ENCODE measurements at regions not wholly inside any gene's neighbourhood (a gene's known extent, or its start where the extent isn't known, plus 50 kb on each side); places are given as distances from the start of the nearest gene placed in this dataset.

DNA sequence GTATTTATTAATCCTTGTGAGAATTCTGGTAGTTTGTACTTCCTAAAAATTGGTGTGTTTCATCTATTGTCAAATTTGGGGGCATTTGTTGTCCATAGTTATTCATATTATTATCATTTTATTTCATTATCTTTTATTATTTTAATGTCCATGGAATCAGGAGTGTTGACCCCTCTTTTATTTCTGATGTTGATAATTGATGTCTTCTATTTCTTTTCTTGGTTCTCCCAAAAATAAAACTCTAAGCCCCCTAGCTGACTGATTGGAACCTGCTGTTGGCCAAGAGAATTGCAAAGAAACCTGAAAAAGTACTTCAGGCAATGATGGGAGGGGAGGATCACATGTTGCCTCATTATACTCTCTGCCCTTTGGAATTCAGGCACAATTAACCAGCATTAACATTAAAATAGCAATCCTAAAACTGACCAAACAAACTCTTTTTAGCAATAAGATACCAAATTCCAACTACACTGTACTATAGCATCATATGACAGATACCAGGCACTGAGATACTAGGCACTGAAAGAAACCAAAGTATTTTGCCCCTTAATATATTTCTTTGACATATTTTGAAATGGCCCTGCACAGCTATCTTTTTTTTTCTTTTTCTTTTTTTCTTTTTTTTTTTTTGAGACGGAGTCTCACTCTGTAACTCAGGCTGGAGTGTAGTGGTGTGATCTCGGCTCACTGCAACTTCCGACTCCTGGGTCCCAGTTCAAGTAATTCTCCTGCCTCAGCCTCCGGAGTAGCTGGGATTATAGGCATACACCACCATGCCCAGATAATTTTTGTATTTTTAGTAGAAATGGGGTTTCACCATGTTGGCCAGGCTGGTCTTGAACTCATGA is 1097.2 kb upstream of the CNTNAP5 start:
- DNase-seq (ENCODE audit: low read depth in 4 of 4, low spot score in 1 of 4), result no peak

DNA sequence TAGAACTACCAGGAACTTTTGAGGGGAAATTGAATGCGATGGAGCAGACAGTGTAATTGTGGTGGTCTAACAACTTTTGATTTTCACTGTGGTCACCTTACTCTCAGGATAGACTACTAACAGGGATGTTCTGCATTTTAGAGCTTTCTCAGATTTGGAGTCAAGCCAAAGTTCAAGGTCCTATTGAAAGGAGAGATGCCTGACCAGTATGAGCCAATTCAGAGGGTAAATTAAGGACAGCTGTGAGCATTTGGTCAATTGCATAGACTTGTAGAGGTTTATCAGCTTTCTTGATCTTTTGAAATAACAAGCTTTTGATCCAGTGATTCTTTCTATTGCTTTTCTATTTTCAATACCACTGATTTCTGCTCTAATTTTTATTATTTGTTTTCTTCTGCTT is 1095.7 kb upstream of the CNTNAP5 start:
- no peak for DNase-seq (ENCODE audit: low read depth in 4 of 4, low spot score in 1 of 4)

DNA sequence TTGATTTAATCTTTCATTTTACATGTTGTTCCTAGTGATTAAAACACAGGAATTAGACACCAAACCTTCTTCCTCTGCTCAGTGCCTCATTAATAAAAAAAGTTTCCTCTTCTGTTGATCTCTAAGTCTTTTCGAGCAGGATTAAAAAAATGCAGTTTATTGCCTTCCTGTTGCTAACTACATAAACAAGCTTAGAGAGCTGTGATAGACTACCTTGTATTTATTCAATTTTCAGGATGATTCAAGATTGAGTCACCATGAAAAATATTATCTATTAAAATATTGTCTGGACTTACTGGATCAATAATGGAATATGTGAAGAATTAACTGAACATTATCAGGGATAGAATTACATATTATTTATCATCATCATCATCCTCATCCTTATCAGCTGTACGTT is 1089.6 kb upstream of the CNTNAP5 start:
- no peak for DNase-seq (ENCODE audit: low read depth in 4 of 4, low spot score in 1 of 4)

- no peak for DNase-seq (ENCODE audit: low read depth in 4 of 4, low spot score in 1 of 4)
Observed at GRCh38 chr2:122939796-122940195, 1085.3 kb upstream of the CNTNAP5 start.

DNA sequence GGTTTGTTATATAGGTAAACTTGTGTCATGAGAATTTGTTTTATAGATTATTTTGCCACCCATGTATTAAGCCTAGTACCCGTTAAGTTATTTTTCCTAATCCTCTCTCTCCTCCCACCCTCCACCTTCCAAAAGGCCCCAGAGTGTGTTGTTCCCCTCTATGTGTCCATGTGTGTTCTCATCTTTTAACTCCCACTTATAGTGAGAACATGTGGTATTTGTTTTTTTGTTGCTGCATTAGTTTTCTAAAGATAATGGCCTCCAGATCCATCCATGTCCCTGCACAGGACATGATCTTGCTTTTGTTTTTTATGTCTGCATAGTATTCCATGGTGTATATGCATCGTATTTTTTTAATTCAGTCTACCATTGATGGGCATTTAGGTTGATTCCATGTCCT is 1075.6 kb upstream of the CNTNAP5 start:
- DNase-seq (ENCODE audit: low read depth in 4 of 4, low spot score in 1 of 4), result no peak

DNA sequence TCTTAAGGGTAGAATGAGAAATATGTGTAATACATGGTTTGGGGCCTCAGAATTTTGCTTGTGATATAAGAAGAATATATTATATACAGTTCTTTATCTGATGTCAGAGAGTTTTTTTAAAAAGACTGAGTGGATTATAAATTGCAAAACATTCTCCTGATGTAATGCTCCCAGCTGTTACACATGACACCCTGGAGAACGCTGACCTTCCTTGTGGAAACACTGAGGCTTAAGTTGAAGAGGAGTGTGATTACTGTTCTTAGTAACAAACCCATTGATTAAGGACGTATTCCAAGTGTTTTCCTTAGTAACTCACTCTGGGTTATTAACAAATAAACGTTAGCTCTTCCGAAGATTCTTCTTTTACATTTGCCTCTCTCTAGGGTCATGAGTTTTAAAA is 1069.3 kb upstream of the CNTNAP5 start:
- no peak for DNase-seq (ENCODE audit: low read depth in 4 of 4, low spot score in 1 of 4)

- DNase-seq (ENCODE audit: low read depth in 4 of 4, low spot score in 1 of 4), result no peak
Observed at GRCh38 chr2:122960759-122961641, 1064.1 kb upstream of the CNTNAP5 start.

DNA sequence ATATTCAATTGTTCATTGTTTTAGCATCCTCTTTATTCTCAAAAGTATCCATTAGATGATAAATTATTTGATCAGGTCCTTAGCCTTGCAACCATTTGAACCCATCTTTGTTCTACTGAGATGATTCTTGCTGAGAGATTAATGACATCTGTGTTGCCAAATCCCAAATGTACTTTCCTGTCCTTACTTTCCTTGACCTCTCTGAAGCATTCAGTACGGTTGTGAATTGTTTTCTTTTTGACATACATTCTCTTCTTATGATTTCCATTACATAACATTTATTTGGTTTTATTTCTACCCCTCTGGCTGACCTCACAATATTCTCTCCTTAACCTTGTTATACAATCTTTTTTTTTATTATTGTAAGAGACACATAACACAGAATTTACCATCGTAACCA is 1058.6 kb upstream of the CNTNAP5 start:
- DNase-seq (ENCODE audit: low read depth in 4 of 4, low spot score in 1 of 4), result no peak

DNA sequence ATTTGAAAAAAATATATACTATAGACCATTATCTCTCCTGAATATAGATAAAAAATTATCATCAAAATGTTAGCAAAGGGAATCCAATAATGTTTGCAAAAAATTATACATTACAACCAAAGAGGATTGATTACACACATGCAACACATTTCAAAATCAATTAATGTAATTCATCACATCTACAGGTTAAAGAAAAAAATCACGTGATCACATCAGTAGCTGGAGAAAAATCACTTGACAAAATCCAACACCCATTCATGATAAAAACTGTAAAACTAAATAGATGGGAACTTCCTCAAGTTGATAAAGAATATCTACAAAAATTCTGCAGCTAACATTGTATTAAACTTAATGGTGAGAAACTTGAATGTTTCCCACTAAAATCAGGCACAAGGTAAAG is 1047.5 kb upstream of the CNTNAP5 start:
- no peak for DNase-seq (ENCODE audit: low read depth in 4 of 4, low spot score in 1 of 4)

DNA sequence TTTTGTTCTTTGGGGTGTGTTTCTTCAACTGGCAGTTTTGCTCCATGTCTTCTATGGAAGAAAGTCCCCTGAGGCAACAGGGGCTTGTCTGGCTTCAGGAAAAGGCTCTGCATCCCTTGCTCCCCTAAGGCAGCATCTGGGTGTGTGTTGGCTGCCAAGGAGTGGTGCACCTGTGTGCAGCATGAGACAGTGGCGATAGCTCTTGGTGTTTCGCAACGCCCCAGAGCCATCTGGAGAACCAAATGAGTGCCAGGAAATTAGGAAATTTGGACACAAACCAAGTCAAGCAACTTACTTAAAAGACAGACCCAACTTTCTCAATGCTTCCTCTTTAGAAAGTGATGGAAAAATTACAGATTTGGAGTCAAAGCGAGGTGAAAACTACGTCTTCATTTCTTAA is 1044.4 kb upstream of the CNTNAP5 start:
- DNase-seq (ENCODE audit: low read depth in 4 of 4, low spot score in 1 of 4), result no peak

GRCh38 chr2:122982936-122983335 is 1042.2 kb upstream of the CNTNAP5 start:
- no peak for DNase-seq (ENCODE audit: low read depth in 4 of 4, low spot score in 1 of 4)

- no peak for DNase-seq (ENCODE audit: low read depth in 4 of 4, low spot score in 1 of 4)
Observed at GRCh38 chr2:122988395-122989221, 1036.5 kb upstream of the CNTNAP5 start.

GRCh38 chr2:122993592-122993991 is 1031.5 kb upstream of the CNTNAP5 start:
- DNase-seq (ENCODE audit: low read depth in 4 of 4, low spot score in 1 of 4), result no peak

DNA sequence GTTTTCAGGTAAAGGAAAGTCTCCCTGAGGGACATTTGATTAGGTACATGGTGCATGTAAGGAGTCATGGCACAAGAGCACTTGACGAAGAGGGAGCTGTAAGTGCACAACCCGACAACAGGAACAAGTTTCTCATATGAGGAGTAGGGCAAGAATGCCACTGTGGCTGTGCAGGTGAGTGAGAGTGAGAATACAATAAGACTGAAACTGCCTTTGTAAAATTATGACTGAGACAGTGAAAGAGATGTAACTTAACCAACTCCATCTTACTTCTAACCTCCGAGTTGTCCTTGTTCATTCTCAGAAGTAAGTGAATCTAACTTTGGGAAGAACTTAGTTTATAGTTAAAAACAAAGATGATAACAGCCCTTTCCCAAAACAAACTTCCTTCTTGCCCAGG is 1025.8 kb upstream of the CNTNAP5 start:
- no peak for DNase-seq (ENCODE audit: low read depth in 4 of 4, low spot score in 1 of 4)

GRCh38 chr2:122999821-123000220 is 1025.3 kb upstream of the CNTNAP5 start:
- DNase-seq (ENCODE audit: low read depth in 4 of 4, low spot score in 1 of 4), result no peak

GRCh38 chr2:123002660-123003248 is 1022.3 kb upstream of the CNTNAP5 start:
- DNase-seq (ENCODE audit: low read depth in 4 of 4, low spot score in 1 of 4), result no peak

DNA sequence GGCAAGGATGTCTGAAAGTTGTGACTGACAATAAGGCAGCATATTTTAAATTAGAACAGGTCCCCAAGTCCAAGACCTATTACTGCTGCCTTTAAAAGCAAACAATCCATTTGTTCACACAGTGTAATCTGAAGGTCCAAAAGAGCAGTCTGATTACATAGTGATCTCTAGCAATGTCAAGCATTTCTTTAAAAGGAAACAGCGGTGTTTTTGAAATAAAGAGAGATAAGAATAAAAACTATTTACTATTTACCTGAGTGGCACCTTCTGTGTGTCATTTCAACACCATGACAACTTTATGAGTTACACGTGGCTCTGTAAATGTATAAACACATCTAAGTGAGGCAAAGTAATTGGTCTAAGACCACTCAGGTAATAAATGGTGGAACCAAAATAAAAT is 1009.9 kb upstream of the CNTNAP5 start:
- no peak for DNase-seq (ENCODE audit: low read depth in 4 of 4, low spot score in 1 of 4)

DNA sequence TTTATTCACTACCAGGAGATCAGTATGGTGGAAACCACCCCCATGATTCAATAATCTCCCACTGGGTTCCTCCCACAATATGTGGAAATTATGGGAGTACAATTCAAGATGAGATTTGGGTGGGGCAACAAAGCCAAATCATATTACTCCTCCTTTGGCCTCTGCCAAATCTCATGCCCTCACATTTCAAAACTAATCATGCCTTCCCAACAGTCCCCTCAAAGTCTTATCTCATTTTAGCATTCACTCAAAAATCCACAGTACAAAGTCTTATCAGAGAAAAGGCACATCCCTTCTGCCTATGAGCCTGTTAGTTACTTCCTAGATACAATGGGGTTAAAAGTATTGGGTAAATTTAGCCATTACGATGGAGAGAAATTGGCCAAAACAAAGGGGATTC is 989.5 kb upstream of the CNTNAP5 start:
- DNase-seq (ENCODE audit: low read depth in 4 of 4, low spot score in 1 of 4), result no peak

GRCh38 chr2:123036300-123036699 is 988.8 kb upstream of the CNTNAP5 start:
- no peak for DNase-seq (ENCODE audit: low read depth in 4 of 4, low spot score in 1 of 4)

- no peak for DNase-seq (ENCODE audit: low read depth in 4 of 4, low spot score in 1 of 4)
Observed at GRCh38 chr2:123040506-123040905, 984.6 kb upstream of the CNTNAP5 start.

GRCh38 chr2:123043458-123043857 is 981.6 kb upstream of the CNTNAP5 start:
- no peak for DNase-seq (ENCODE audit: low read depth in 4 of 4, low spot score in 1 of 4)

Measured in stimulated activated CD4-positive, alpha-beta T cell treated with anti-CD3 and anti-CD28 coated beads, Interleukin-1b, Interleukin-23, amount 100 ng/mL, for 24 hours (primary cell).